Heart left ventricle (tissue), 16 donors: ENCODE measurements at regions not wholly inside any gene's neighbourhood (a gene's known extent, or its start where the extent isn't known, plus 50 kb on each side); places are given as distances from the start of the nearest gene placed in this dataset.

ENCODE experiments used
- ATAC-seq, 4 donors: fragments of 200-7000 bp; cut with Tn5 transposase; one replicate each; pipeline ENCODE4 v1.9.1; 2020 to 2022; ENCODE audit warnings: moderate library complexity in 4 of 4, mild to moderate bottlenecking in 3 of 4, moderate number of reproducible peaks in 1 of 4
- DNase-seq, 5 donors: peaks; one replicate each; pipeline ENCODE4 v3.0.0-alpha.2; 2020
- H3K27ac ChIP-seq, 12 donors: fragments of 200-600 bp; sonication (generic) in 4 of 12; one replicate each; pipeline versions ENCODE4 v1.5.0 to v1.8.0; 2016 to 2022; ENCODE audit warnings: mild to moderate bottlenecking in 2 of 12
- H3K27me3 ChIP-seq, 9 donors: fragments of 200-600 bp; sonication (generic) in 2 of 9; one replicate each; pipeline versions ENCODE4 v1.5.1 to v1.8.0; 2016 to 2022; ENCODE audit warnings: mild to moderate bottlenecking in 3 of 9
- H3K36me3 ChIP-seq, 9 donors: fragments of 200-600 bp; sonication (generic) in 2 of 9; one replicate each; pipeline versions ENCODE4 v1.5.0 to v1.8.0; 2018 to 2022; ENCODE audit warnings: mild to moderate bottlenecking in 2 of 9
- H3K4me1 ChIP-seq, 12 donors: fragments of 200-600 bp; sonication (generic) in 4 of 12; one replicate each; pipeline versions ENCODE4 v1.5.0 to v1.8.0; 2016 to 2022; ENCODE audit warnings: mild to moderate bottlenecking in 3 of 12
- H3K4me3 ChIP-seq, 12 donors: fragments of 200-600 bp; sonication (generic) in 4 of 12; one replicate each; pipeline versions ENCODE4 v1.5.0 to v1.8.0; 2017 to 2022; ENCODE audit warnings: mild to moderate bottlenecking in 9 of 12, moderate library complexity in 4 of 12
- H3K9me3 ChIP-seq, 12 donors: fragments of 200-600 bp; sonication (generic) in 4 of 12; one replicate each; pipeline versions ENCODE4 v1.5.0 to v1.8.0; 2016 to 2022; ENCODE audit warnings: mild to moderate bottlenecking in 1 of 12
- POLR2A ChIP-seq, 2 donors: fragments of 450-650 bp; IDR thresholded peaks; one replicate each; pipeline ENCODE4 v1.6.1; 2017; ENCODE audit warnings: antibody characterized with exemption in 2 of 2, mild to moderate bottlenecking in 2 of 2, moderate library complexity in 2 of 2
- WGBS, 4 donors: extraction: QIAGEN DNeasy Blood & Tissue Kit in 2 of 4; methylation state at CpG; one replicate each; pipeline versions ENCODE4 v1.1.5 to v1.1.7; 2013 to 2018; 5-methylcytosine and 5-hydroxymethylcytosine counted together
- intact Hi-C, 10 donors: fragments of 100-400 bp; cut with DNase I; formaldehyde crosslinking; loops; one replicate each; pipeline versions ENCODE4 v1.11.1 to v1.14.2; 2022
- TF ChIP-seq, protein P1 (sequence below), 12 donors: fragments of 200-600 bp; sonication (generic) in 4 of 12; IDR thresholded peaks; one replicate each; pipeline versions ENCODE4 v1.5.0 to v1.8.0; 2018 to 2022; ENCODE audit warnings: antibody characterized with exemption in 12 of 12, mild to moderate bottlenecking in 5 of 12
- donor health status: ischemic (EF 13 %, LVEDD 7.1; RV severe dilation, severe dysfunction).
- donor health status: healthy with polysubstance abuse.
- donor health status: DM: no; HTN: yes; CAD: no.
- donor health status: DM: no; HTN: no; CAD: no.
- donor health status: ischemic (EF 25% LVEDD 6.9; RV normal size, moderate dysfunction).
- donor health status: ischemic (EF 25% LVEDD 5.7; RV mildly dilated, moderate dysfunction).
- donor health status: healthy.
- donor health status: DM: yes; HTN: yes; CAD: no.
- donor health status: ischemic (EF 35%, LVEDD 5.7; RV mildly dilated, moderate dysfunction).
- donor health status: nonischemic (EF 11% LVEDD 7.7; RV severe dilation, severe dysfunction).
- donor health status: DM: yes; HTN: yes; CAD: no.
- donor health status: PGD.
- donor health status: ischemic (EF 29% LVEDD 5.4; RV normal size, mild dysfunction).
- donor health status: nonischemic (EF 23%, LVEDD 6.1; RV moderate dilation, normal function).

DNA sequence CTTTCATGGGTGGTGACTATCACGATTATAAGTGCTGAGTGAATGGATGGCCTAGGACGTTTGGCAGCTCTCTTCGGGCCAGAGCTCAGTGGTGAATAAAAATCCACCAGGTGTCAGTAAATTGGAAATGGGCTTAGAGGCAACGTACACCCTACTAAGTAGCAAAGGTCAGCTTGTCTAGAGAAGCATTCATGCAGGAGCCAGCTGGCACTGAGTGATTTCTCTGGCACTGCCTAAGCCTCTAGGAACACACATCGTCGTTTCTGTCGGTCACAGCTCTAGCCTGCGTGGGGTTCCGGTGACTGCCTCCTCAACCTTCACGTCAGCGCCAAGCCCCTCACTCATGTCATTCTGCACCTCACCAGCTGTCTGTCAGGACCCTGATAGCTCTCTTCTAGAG is 192.4 kb upstream of the NTM start:
- intact Hi-C loops: no loop called here
- H3K27me3 ChIP-seq: no peaks in the 10 kb centered on the region
- no peak for TF ChIP-seq POLR2A (IDR thresholded peaks at IDR 0.05)
- TF ChIP-seq, protein P1, sequence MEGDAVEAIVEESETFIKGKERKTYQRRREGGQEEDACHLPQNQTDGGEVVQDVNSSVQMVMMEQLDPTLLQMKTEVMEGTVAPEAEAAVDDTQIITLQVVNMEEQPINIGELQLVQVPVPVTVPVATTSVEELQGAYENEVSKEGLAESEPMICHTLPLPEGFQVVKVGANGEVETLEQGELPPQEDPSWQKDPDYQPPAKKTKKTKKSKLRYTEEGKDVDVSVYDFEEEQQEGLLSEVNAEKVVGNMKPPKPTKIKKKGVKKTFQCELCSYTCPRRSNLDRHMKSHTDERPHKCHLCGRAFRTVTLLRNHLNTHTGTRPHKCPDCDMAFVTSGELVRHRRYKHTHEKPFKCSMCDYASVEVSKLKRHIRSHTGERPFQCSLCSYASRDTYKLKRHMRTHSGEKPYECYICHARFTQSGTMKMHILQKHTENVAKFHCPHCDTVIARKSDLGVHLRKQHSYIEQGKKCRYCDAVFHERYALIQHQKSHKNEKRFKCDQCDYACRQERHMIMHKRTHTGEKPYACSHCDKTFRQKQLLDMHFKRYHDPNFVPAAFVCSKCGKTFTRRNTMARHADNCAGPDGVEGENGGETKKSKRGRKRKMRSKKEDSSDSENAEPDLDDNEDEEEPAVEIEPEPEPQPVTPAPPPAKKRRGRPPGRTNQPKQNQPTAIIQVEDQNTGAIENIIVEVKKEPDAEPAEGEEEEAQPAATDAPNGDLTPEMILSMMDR (IDR thresholded peaks at IDR 0.05): no peak
- no peaks in the 10 kb centered on the region for H3K36me3 ChIP-seq
- H3K9me3 ChIP-seq: no peaks in the 10 kb centered on the region
- no peak overlapping the region for H3K27ac ChIP-seq
- H3K4me1 ChIP-seq: peaks cover 0 to 9% (median 0%) of the 10 kb centered on the region in 12 donors
- 49 to 58% (median 53%) methylated on average over 11 of the region's 11 CpGs for WGBS, 4 donors
- H3K4me3 ChIP-seq: no peak overlapping the region
- ATAC-seq: peak in 3 of 4 donors; percentile 63 to 83 (median 82)
- peak in 1 of 5 donors; percentile 43 for DNase-seq

DNA sequence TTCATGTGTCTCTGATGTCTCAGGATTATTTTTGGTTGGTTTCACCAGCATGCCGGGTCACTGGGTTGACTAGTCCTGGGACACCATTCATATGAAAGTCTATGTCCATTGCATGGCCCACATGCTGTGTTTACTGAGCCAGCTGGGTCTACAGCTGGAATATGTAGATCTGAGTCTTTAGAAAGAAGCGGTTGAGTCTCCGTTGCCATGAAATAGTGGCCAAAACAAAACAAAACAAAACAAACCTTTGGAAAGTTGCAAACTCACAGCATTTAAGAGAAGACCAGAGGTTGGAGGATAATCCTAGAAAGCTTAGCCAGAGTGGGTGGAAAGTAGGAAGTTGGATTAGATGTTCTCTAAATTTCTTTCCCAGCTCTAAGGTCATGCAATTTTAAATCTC is 191.8 kb upstream of the NTM start:
- no peak for ATAC-seq
- WGBS, 4 donors: 63 to 82% (median 74%) methylated on average over 3 of the region's 3 CpGs
- intact Hi-C loops: no loop called here

DNA sequence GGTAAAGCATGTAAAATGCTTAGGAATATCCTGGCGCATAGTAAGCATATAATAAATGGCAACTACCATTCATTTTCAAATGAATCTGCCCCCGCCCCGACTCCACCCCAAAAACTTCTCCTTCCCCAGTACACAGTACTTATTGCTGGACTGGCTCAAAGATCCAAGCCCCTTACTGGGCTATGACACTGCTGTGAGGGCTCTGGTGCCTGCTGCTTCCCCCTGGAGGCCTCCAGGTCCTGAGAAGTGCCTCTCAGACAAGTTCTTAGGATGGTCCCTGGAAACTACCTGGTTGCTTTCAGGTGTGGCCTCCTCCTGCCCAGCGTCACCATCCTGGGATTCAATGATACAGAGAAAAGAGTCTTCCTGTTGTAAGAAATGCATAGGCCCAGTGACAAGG is 190.6 kb upstream of the NTM start:
- H3K27me3 ChIP-seq: no peaks in the 10 kb centered on the region
- H3K36me3 ChIP-seq: no peaks in the 10 kb centered on the region
- H3K4me3 ChIP-seq: no peak overlapping the region
- intact Hi-C loops: no loop called here
- no peak for TF ChIP-seq POLR2A (IDR thresholded peaks at IDR 0.05)
- TF ChIP-seq, protein P1 (IDR thresholded peaks at IDR 0.05): no peak
- no peaks in the 10 kb centered on the region for H3K9me3 ChIP-seq
- peaks cover 0 to 9% (median 0%) of the 10 kb centered on the region in 12 donors for H3K4me1 ChIP-seq
- 65 to 91% (median 86%) methylated on average over 4 of the region's 4 CpGs for WGBS, 4 donors
- no peak overlapping the region for H3K27ac ChIP-seq
- ATAC-seq: no peak
- DNase-seq: no peak

More for the DNA sequence above, 191.8 kb upstream of the NTM start:
- Histone ChIP-seq H3K27me3 (no peaks in the 10 kb centered on the region), H3K4me1 (peaks cover 0 to 9% (median 0%) of the 10 kb centered on the region in 12 donors), H3K9me3 (no peaks in the 10 kb centered on the region), H3K4me3 (no peak overlapping the region), H3K36me3 (no peaks in the 10 kb centered on the region), H3K27ac (no peak overlapping the region)
- no peak for DNase-seq
- TF ChIP-seq, protein P1 (IDR thresholded peaks at IDR 0.05): no peak

DNA sequence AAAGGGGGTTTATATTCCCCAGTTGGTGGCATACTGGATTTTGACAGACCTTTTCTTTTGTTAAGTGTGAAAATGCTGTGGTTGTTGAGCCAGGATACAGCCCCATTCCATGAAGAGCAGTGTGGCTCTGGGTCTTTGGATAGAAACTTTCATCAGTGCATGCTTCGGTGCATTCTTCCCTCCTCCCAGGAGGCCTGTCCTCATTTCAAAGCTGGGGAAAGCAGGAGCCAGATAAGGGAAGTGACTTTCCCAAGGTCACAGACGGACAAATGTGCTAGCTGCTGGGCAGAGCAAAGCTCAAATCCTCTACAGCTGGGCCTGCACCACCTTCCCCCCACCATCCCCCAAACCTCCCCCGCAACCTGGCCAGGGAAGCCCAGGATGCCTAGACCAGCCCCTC is 184.5 kb upstream of the NTM start:
- DNase-seq (no peak), ATAC-seq (peak in 3 of 4 donors; percentile 46 to 74 (median 63))
- TF ChIP-seq POLR2A (IDR thresholded peaks at IDR 0.05): no peak
- TF ChIP-seq, protein P1 (IDR thresholded peaks at IDR 0.05): no peak
- no peaks in the 10 kb centered on the region for H3K9me3 ChIP-seq
- WGBS, 4 donors: 7 to 44% (median 41%) methylated on average over 2 to 3 of the region's 3 CpGs
- no peaks in the 10 kb centered on the region for H3K36me3 ChIP-seq
- H3K4me1 ChIP-seq: peaks cover 0 to 16% (median 6%) of the 10 kb centered on the region in 12 donors
- H3K4me3 ChIP-seq: no peak overlapping the region
- H3K27ac ChIP-seq: no peak overlapping the region
- H3K27me3 ChIP-seq: no peaks in the 10 kb centered on the region
- intact Hi-C loops: no loop called here
